ENCODE measurements at regions not wholly inside any gene's neighbourhood (a gene's known extent, or its start where the extent isn't known, plus 50 kb on each side); places are given as distances from the start of the nearest gene placed in this dataset.

DNA sequence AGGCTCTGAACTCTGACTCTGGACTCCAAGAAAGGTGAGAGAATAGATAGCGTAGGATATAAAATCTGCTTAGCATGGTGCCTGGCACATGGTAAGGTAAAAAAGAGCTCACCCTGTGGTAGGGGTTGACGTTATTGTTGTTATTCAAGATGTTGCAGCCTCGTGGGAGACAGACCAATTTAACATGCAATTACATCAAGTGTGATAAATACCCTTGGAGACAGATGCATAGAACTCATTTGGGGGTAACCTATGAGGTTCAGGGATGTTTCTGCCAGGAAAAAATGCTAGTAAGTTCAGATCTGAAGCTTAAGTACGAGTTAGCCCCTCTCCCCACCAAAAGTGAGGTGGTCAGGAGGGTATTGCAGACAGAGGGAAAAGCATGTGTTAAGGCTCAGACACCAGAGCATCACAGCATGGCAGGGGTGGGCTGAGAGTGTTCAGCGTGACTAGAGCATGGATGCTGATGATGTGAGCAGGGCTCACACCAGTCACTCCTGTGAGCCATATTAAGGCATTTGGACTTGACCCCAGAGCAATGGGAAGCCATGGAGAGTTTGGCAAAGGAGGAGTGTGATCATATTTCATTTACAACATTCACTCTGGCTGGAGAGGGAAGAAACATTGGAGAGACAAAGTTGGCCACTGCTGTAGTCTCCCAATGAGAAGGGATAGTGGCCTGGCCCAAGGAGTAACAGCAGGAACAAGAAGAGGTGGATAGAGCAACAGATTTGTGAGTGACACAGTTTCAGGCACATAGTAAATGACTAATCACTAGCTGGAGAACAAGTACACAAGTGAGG lies 181.0 kb downstream of the UACA start:
- TF ChIP-seq SIN3A (IDR thresholded peaks at IDR 0.05; ENCODE audit: borderline replicate concordance, insufficient read depth, low read length), result no peak
- TF ChIP-seq TAF1 (IDR thresholded peaks at IDR 0.05; ENCODE audit: borderline replicate concordance, insufficient read depth, low read length), result no peak
- TF ChIP-seq, protein P1, sequence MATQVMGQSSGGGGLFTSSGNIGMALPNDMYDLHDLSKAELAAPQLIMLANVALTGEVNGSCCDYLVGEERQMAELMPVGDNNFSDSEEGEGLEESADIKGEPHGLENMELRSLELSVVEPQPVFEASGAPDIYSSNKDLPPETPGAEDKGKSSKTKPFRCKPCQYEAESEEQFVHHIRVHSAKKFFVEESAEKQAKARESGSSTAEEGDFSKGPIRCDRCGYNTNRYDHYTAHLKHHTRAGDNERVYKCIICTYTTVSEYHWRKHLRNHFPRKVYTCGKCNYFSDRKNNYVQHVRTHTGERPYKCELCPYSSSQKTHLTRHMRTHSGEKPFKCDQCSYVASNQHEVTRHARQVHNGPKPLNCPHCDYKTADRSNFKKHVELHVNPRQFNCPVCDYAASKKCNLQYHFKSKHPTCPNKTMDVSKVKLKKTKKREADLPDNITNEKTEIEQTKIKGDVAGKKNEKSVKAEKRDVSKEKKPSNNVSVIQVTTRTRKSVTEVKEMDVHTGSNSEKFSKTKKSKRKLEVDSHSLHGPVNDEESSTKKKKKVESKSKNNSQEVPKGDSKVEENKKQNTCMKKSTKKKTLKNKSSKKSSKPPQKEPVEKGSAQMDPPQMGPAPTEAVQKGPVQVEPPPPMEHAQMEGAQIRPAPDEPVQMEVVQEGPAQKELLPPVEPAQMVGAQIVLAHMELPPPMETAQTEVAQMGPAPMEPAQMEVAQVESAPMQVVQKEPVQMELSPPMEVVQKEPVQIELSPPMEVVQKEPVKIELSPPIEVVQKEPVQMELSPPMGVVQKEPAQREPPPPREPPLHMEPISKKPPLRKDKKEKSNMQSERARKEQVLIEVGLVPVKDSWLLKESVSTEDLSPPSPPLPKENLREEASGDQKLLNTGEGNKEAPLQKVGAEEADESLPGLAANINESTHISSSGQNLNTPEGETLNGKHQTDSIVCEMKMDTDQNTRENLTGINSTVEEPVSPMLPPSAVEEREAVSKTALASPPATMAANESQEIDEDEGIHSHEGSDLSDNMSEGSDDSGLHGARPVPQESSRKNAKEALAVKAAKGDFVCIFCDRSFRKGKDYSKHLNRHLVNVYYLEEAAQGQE (IDR thresholded peaks at IDR 0.05; ENCODE audit: insufficient read depth in 1 of 2, low read depth in 2 of 2, low read length in 2 of 2), result no peak
- no peak for TF ChIP-seq FOXP2 (optimal IDR thresholded peaks at IDR 0.05; ENCODE audit: borderline replicate concordance, extremely low read depth, extremely low read length, insufficient read depth)
- TF ChIP-seq POLR2AphosphoS5 (IDR thresholded peaks at IDR 0.05; ENCODE audit: low read depth, low read length), result no peak

DNA sequence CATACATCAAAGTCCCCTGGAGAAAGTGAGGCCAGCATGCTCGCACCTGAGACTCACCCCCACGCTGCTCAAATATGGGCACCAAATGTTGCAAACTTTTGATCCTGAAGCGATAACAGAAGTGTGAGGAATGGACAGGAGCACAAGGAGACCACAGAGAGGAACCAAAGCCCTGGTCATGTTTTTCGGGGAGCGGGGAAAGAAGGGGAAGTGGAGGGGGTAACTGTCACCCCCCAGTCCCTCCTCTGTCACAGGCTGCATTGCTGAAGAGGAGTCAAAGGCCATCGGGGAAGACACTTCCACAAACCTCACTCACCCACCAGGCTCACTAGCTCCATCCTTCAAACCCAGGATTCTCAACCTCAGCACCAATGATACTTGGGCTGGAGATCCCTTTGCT lies 182.4 kb downstream of the UACA start:
- TF ChIP-seq, protein P1 (IDR thresholded peaks at IDR 0.05; ENCODE audit: insufficient read depth in 1 of 2, low read depth in 2 of 2, low read length in 2 of 2), result no peak

DNA sequence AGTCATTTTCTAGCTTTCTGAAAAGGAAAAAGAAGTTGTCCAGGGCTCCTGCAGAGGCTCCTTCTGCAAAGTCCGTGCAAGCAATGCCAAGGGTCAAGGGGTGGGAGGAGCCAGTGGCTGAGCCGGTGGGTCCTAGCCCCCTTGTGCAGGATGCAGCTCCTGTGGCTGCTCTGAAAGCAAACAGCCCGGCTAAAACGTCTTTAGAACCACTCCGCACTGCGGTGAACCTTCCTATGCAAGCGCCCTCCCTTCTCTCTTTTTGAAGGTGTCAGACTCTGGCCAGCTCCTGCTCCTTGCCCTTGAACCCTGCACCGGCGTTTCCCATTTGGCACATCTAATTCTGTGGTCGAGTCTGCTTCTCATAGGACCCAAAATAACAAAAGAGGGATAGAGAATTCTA lies 183.1 kb downstream of the UACA start:
- TF ChIP-seq POLR2AphosphoS5 (IDR thresholded peaks at IDR 0.05; ENCODE audit: low read depth, low read length), result no peak
- no peak for TF ChIP-seq TAF1 (IDR thresholded peaks at IDR 0.05; ENCODE audit: borderline replicate concordance, insufficient read depth, low read length)
- TF ChIP-seq FOXP2 (optimal IDR thresholded peaks at IDR 0.05; ENCODE audit: borderline replicate concordance, extremely low read depth, extremely low read length, insufficient read depth), result no peak
- TF ChIP-seq, protein P1 (IDR thresholded peaks at IDR 0.05; ENCODE audit: insufficient read depth in 1 of 2, low read depth in 2 of 2, low read length in 2 of 2), result no peak
- no peak for TF ChIP-seq SIN3A (IDR thresholded peaks at IDR 0.05; ENCODE audit: borderline replicate concordance, insufficient read depth, low read length)

DNA sequence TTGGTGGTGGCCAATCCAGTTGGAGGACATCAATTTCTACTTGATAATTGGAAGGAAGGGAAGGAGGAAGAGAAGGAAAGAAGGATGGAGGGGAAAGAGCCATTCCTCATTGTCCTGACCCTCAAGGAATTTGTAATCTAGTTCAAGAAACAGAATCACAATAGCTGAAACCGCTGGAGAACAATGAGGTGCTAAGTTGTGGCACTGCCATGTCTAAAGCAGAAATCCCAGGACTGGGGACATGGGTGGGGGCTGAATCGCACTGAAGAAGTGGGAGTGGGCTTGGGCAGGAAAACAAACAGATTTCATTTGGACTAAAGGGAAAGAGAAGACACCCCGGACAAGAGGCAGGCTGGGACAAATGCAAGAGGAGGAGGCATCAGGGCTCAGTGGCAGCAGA lies 183.6 kb downstream of the UACA start:
- TF ChIP-seq FOXP2 (optimal IDR thresholded peaks at IDR 0.05; ENCODE audit: borderline replicate concordance, extremely low read depth, extremely low read length, insufficient read depth), result no peak
- TF ChIP-seq TAF1 (IDR thresholded peaks at IDR 0.05; ENCODE audit: borderline replicate concordance, insufficient read depth, low read length), result no peak
- TF ChIP-seq SIN3A (IDR thresholded peaks at IDR 0.05; ENCODE audit: borderline replicate concordance, insufficient read depth, low read length), result no peak

DNA sequence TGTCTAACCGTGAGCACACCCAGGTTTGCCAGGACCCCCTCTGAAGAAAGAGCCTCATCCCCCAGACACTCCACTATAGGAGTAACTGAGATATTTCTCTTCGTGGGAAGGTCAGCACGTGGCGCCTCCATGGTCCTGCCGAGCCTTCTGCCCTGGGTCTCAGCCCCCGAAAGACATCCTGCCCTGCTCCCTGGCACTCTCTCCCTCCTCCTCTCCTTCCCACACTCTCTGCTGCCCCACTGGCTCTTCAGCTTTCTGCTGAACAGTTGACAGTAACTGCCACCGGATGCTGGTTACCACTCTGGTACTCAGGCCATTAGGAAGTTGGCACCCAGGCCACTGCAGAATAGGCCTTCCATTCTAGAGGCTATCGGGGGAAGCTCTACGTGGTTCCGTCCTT lies 185.2 kb downstream of the UACA start:
- TF ChIP-seq TAF1 (IDR thresholded peaks at IDR 0.05; ENCODE audit: borderline replicate concordance, insufficient read depth, low read length), result no peak
- TF ChIP-seq SIN3A (IDR thresholded peaks at IDR 0.05; ENCODE audit: borderline replicate concordance, insufficient read depth, low read length), result no peak
- TF ChIP-seq, protein P1 (IDR thresholded peaks at IDR 0.05; ENCODE audit: insufficient read depth in 1 of 2, low read depth in 2 of 2, low read length in 2 of 2), result no peak
- TF ChIP-seq POLR2AphosphoS5 (IDR thresholded peaks at IDR 0.05; ENCODE audit: low read depth, low read length), result no peak
- no peak for TF ChIP-seq FOXP2 (optimal IDR thresholded peaks at IDR 0.05; ENCODE audit: borderline replicate concordance, extremely low read depth, extremely low read length, insufficient read depth)
